IMR-90 (cell line): ENCODE measurements at regions not wholly inside any gene's neighbourhood (a gene's known extent, or its start where the extent isn't known, plus 50 kb on each side); places are given as distances from the start of the nearest gene placed in this dataset.

Experiments used
- ATAC-seq: fragments of 200-7000 bp; cut with Tn5 transposase; 2 replicates; pipeline ENCODE4 v1.9.1; 2020; ENCODE audit warnings: low read depth, mild to moderate bottlenecking, moderate library complexity
- BruUV-seq: library from RNA; stranded (reverse); fragments of 400-500 nt; replicated peaks from 2 replicates; lab custom pipeline; 2021; lab: Mats Ljungman, UMichigan
- CTCF ChIA-PET: fragments of 300-600 bp; formaldehyde crosslinking; extraction: SDS; loops from one replicate; lab custom pipeline; 2021; ENCODE audit warnings: antibody characterized with exemption; lab: Yijun Ruan, JAX
- POLR2A ChIA-PET: fragments of 300-600 bp; sonication (Branson Sonifier 250); formaldehyde crosslinking; loops from one replicate; lab custom pipeline; 2022; ENCODE audit warnings: antibody characterized with exemption; ENCODE audit not compliant: unreplicated experiment; lab: Charles Lee
- DNase-seq: peaks from one replicate; pipeline ENCODE4 v3.0.0; 2013
- H2AFZ ChIP-seq: replicated peaks from 2 replicates; pipeline ENCODE3; 2013; ENCODE audit warnings: low read length, mild to moderate bottlenecking; ENCODE audit not compliant: poor library complexity
- H2AK5ac ChIP-seq: 2 replicates; pipeline ENCODE4 v1.6.1; 2013; ENCODE audit warnings: low read depth, low read length, inconsistent platforms
- H2AK9ac ChIP-seq: replicated peaks from 2 replicates; pipeline ENCODE3; 2013; ENCODE audit warnings: mild to moderate bottlenecking, low read depth, low read length, moderate library complexity; ENCODE audit not compliant: poor library complexity
- H2BK120ac ChIP-seq: 2 replicates; pipeline ENCODE4 v1.6.1; 2013; ENCODE audit warnings: low read depth, low read length, inconsistent platforms
- H2BK15ac ChIP-seq: 3 replicates; pipeline ENCODE4 v1.6.1; 2013; ENCODE audit warnings: low read depth, low read length, inconsistent platforms
- H2BK20ac ChIP-seq: 2 replicates; pipeline ENCODE4 v1.6.1; 2013; ENCODE audit warnings: low read depth, mild to moderate bottlenecking, inconsistent platforms, low read length, moderate library complexity
- H2BK5ac ChIP-seq: 2 replicates; pipeline ENCODE4 v1.6.1; 2013; ENCODE audit warnings: mild to moderate bottlenecking, low read depth, low read length, inconsistent platforms; ENCODE audit not compliant: poor library complexity, severe bottlenecking
- H3K14ac ChIP-seq: replicated peaks from 2 replicates; pipeline ENCODE4 v1.6.1; 2013; ENCODE audit warnings: low read depth, low read length, inconsistent platforms
- H3K18ac ChIP-seq: 2 replicates; pipeline ENCODE4 v1.6.1; 2013; ENCODE audit warnings: low read depth, low read length, control low read depth
- H3K23ac ChIP-seq: 2 replicates; pipeline ENCODE4 v1.6.1; 2013; ENCODE audit warnings: low read depth, low read length, inconsistent platforms
- H3K27ac ChIP-seq: 2 replicates; pipeline ENCODE4 v1.5.1; 2013; ENCODE audit warnings: mild to moderate bottlenecking, control low read depth, low read length; ENCODE audit not compliant: insufficient read depth
- H3K27me3 ChIP-seq: 2 replicates; pipeline ENCODE4 v1.6.1; 2013; ENCODE audit warnings: low read length; ENCODE audit not compliant: control insufficient read depth, insufficient read depth
- H3K36me3 ChIP-seq: 2 replicates; pipeline ENCODE4 v1.6.1; 2013; ENCODE audit warnings: low read length, mixed read lengths; ENCODE audit not compliant: control insufficient read depth, insufficient read depth
- H3K4ac ChIP-seq: 2 replicates; pipeline ENCODE4 v1.6.1; 2013; ENCODE audit warnings: low read depth, low read length, inconsistent platforms
- H3K4me1 ChIP-seq: 2 replicates; pipeline ENCODE4 v1.6.1; 2013; ENCODE audit warnings: low read length, mixed read lengths; ENCODE audit not compliant: control insufficient read depth, insufficient read depth
- H3K4me2 ChIP-seq: 2 replicates; pipeline ENCODE4 v1.6.1; 2013; ENCODE audit warnings: low read depth, mild to moderate bottlenecking, control low read depth, low read length, moderate library complexity
- H3K4me3 ChIP-seq: 2 replicates; pipeline ENCODE4 v1.5.1; 2013; ENCODE audit warnings: low read depth, mild to moderate bottlenecking, control low read depth, low read length, moderate library complexity; ENCODE audit not compliant: insufficient read depth
- H3K56ac ChIP-seq: 2 replicates; pipeline ENCODE4 v1.6.1; 2013; ENCODE audit warnings: low read length, inconsistent platforms; ENCODE audit not compliant: insufficient read depth; ENCODE audit errors: extremely low read depth
- H3K79me1 ChIP-seq, 2 experiments: 2 replicates each; pipeline ENCODE4 v1.6.1; 2013; ENCODE audit warnings: low read length in 2 of 2, inconsistent platforms in 1 of 2, low read depth in 1 of 2
- H3K9ac ChIP-seq: 2 replicates; pipeline ENCODE4 v1.6.1; 2013; ENCODE audit warnings: low read depth, low read length, control low read depth
- H3K9me1 ChIP-seq: 2 replicates; pipeline ENCODE4 v1.6.1; 2013; ENCODE audit warnings: low read length, inconsistent platforms; ENCODE audit not compliant: insufficient read depth
- H3K9me3 ChIP-seq: 2 replicates; pipeline ENCODE4 v1.6.1; 2013; ENCODE audit warnings: low read length; ENCODE audit not compliant: control insufficient read depth, insufficient read depth
- H4K20me1 ChIP-seq: 2 replicates; pipeline ENCODE4 v1.6.1; 2013; ENCODE audit warnings: low read length, inconsistent platforms; ENCODE audit not compliant: insufficient read depth
- H4K5ac ChIP-seq: 2 replicates; pipeline ENCODE4 v1.6.1; 2013; ENCODE audit warnings: mild to moderate bottlenecking, low read depth, low read length, control low read depth
- H4K8ac ChIP-seq, 2 experiments: 2 replicates each; pipeline ENCODE4 v1.6.1; 2013; ENCODE audit warnings: low read depth in 2 of 2, low read length in 2 of 2, control low read depth in 1 of 2, inconsistent platforms in 1 of 2
- H4K91ac ChIP-seq: 2 replicates; pipeline ENCODE4 v1.6.1; 2013; ENCODE audit warnings: low read depth, low read length, inconsistent platforms; ENCODE audit not compliant: insufficient read depth
- BHLHE40 ChIP-seq: fragments of 150-350 bp; IDR thresholded peaks from 2 replicates; pipeline ENCODE4 v1.6.1; 2016; ENCODE audit warnings: mild to moderate bottlenecking, low read depth, low read length
- CEBPB ChIP-seq: IDR thresholded peaks from 2 replicates; pipeline ENCODE4 v1.6.1; 2012; ENCODE audit warnings: low read depth, low read length, improper control_type of control experiment
- CHD1 ChIP-seq: IDR thresholded peaks from 2 replicates; pipeline ENCODE4 v1.6.1; 2012; ENCODE audit warnings: low read depth, low read length, improper control_type of control experiment
- CTCF ChIP-seq: conservative IDR thresholded peaks from 2 replicates; pipeline ENCODE4 v1.5.1; 2012; ENCODE audit warnings: mild to moderate bottlenecking, low read depth, low read length, improper control_type of control experiment
- FOS ChIP-seq: fragments of 150-350 bp; IDR thresholded peaks from 2 replicates; pipeline ENCODE4 v1.6.1; 2016; ENCODE audit warnings: low read depth, low read length
- MAFK ChIP-seq: IDR thresholded peaks from 2 replicates; pipeline ENCODE4 v1.6.1; 2012; ENCODE audit warnings: low read depth, low read length, improper control_type of control experiment
- MAZ ChIP-seq: IDR thresholded peaks from 2 replicates; pipeline ENCODE4 v1.6.1; 2012; ENCODE audit warnings: low read depth, mild to moderate bottlenecking, low read length, improper control_type of control experiment, moderate library complexity, borderline replicate concordance
- MXI1 ChIP-seq: IDR thresholded peaks from 2 replicates; pipeline ENCODE4 v1.6.1; 2012; ENCODE audit warnings: low read depth, mild to moderate bottlenecking, low read length, moderate library complexity, borderline replicate concordance
- NFE2L2 ChIP-seq: fragments of 150-350 bp; IDR thresholded peaks from 2 replicates; pipeline ENCODE4 v1.6.1; 2016; ENCODE audit warnings: low read depth, mild to moderate bottlenecking, low read length
- POLR2A ChIP-seq: IDR thresholded peaks from 2 replicates; pipeline ENCODE4 v1.6.1; 2012; ENCODE audit warnings: mild to moderate bottlenecking, low read depth, low read length
- RAD21 ChIP-seq: IDR thresholded peaks from 2 replicates; pipeline ENCODE4 v1.6.1; 2012; ENCODE audit warnings: low read length, improper control_type of control experiment
- RCOR1 ChIP-seq: IDR thresholded peaks from 2 replicates; pipeline ENCODE4 v1.6.1; 2012; ENCODE audit warnings: mild to moderate bottlenecking, low read length, improper control_type of control experiment; ENCODE audit not compliant: insufficient replicate concordance
- RFX5 ChIP-seq: IDR thresholded peaks from 2 replicates; pipeline ENCODE4 v1.8.0; 2012; ENCODE audit warnings: low read depth, mild to moderate bottlenecking, low read length, moderate library complexity
- SMC3 ChIP-seq: fragments of 150-350 bp; IDR thresholded peaks from 2 replicates; pipeline ENCODE4 v1.6.1; 2016; ENCODE audit warnings: low read depth, mild to moderate bottlenecking, antibody characterized with exemption, low read length, moderate library complexity
- USF2 ChIP-seq: fragments of 150-350 bp; IDR thresholded peaks from 2 replicates; pipeline ENCODE4 v1.6.1; 2017; ENCODE audit warnings: mild to moderate bottlenecking, antibody characterized with exemption, low read length, low read depth
- WGBS, 2 experiments: methylation state at CpG; one replicate each; pipeline versions ENCODE4 v1.1.5 to v1.1.7; 2013; ENCODE audit warnings: missing lambda C conversion rate in 2 of 2; ENCODE audit not compliant: insufficient read length in 1 of 2; ENCODE audit errors: extremely low coverage in 2 of 2; 5-methylcytosine and 5-hydroxymethylcytosine counted together
- dilution Hi-C: fragments of 300-500 bp; cut with HindIII; formaldehyde crosslinking; loops from one replicate; pipeline ENCODE4 v1.14.3; 2018; ENCODE audit warnings: low sequenced_read_pairs; ENCODE audit not compliant: unreplicated experiment
- in situ Hi-C: fragments of 300-500 bp; cut with MboI; formaldehyde crosslinking; loops from 3 replicates; pipeline ENCODE4 v1.14.3; 2019; ENCODE audit warnings: low sequenced_read_pairs, inconsistent platforms, mixed read lengths
- intact Hi-C: fragments of 100-400 bp; cut with micrococcal nuclease; formaldehyde crosslinking; loops from 2 replicates; pipeline ENCODE4 v1.10.0; 2022
- TF ChIP-seq, protein P1 (sequence below): fragments of 150-350 bp; IDR thresholded peaks from 2 replicates; pipeline ENCODE4 v1.6.1; 2016; ENCODE audit warnings: low read depth, mild to moderate bottlenecking, low read length, moderate library complexity, borderline replicate concordance

DNA sequence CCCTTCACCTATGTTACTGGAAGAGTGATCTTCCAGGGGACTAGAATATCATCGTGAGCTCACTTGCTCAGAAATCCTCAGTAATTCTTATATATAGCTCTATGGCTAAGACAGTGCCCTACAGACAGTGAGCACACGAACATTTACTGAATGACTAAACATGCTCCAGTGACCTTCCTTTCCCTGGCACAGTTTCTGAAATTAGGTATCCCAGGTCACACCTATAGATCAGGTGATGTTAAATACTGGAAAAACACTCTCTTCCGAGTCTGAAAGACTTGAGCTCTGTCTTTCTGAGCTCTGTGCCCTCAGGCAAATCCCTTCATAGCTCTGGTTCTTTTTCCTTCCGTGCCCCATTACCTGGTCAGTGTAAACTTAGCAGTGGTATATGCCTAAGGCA, 239.4 kb upstream of the LRIG1 start:
- ATAC-seq (no peak), DNase-seq (no peak)
- Histone ChIP-seq H4K8ac (0 out of 4 replicates have a peak overlapping the region, but pooled peaks of 1 of the 2 experiments have one; percentile 35), H3K9ac (no peak overlapping the region), H3K18ac (no peak overlapping the region; the same call in 1 of the 2 replicates), H4K20me1 (no peaks in the 10 kb centered on the region), H2AFZ (no peak overlapping the region), H2AK9ac (no peak overlapping the region), H3K36me3 (no peaks in the 10 kb centered on the region), H2BK120ac (peak overlapping the region; percentile 37; the same call in 1 of the 2 replicates), H3K56ac (no peak overlapping the region), H3K9me1 (peaks cover 7% of the 10 kb centered on the region), H3K27me3 (no peaks in the 10 kb centered on the region), H3K79me1 (no peaks in the 10 kb centered on the region), H3K14ac (no peak overlapping the region; the same call in none of the 2 replicates), H2BK20ac (peak overlapping the region; percentile 80), H4K5ac (no peak overlapping the region), H3K9me3 (no peaks in the 10 kb centered on the region), H2BK15ac (peak overlapping the region; percentile 93; the same call in 1 of the 3 replicates), H3K4me3 (no peak overlapping the region), H3K4ac (peak overlapping the region; percentile 44), H2AK5ac (peak overlapping the region; percentile 72; the same call in 1 of the 2 replicates), H3K27ac (no peak overlapping the region), H3K4me2 (no peak overlapping the region), H2BK5ac (no peak overlapping the region), H4K91ac (peak overlapping the region; percentile 29), H3K23ac (no peak overlapping the region), H3K4me1 (peaks cover 9% of the 10 kb centered on the region)
- in situ Hi-C loops (no loop called here), dilution Hi-C loops (no loop called here), intact Hi-C loops (no loop called here)
- CTCF ChIA-PET, result interaction anchor here (1.2 kb wide), 1 partner anchor 8 kb away, joined by 3 read pairs; no protein-coding TSS in a partner anchor
- 100% methylated on average over 1 of the region's 4 CpGs; no CpG with 5 or more reads in 1 of the 2 experiments for WGBS, 2 experiments
- no TSS peak for BruUV-seq
- no peak for TF ChIP-seq FOS
- no peak for TF ChIP-seq RFX5
- no peak for TF ChIP-seq CEBPB
- no peak for TF ChIP-seq RAD21
- no peak for TF ChIP-seq MAFK
- no peak for TF ChIP-seq CHD1
- TF ChIP-seq, protein P1, sequence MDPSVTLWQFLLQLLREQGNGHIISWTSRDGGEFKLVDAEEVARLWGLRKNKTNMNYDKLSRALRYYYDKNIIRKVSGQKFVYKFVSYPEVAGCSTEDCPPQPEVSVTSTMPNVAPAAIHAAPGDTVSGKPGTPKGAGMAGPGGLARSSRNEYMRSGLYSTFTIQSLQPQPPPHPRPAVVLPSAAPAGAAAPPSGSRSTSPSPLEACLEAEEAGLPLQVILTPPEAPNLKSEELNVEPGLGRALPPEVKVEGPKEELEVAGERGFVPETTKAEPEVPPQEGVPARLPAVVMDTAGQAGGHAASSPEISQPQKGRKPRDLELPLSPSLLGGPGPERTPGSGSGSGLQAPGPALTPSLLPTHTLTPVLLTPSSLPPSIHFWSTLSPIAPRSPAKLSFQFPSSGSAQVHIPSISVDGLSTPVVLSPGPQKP, result no peak
- no peak for TF ChIP-seq MXI1
- no peak for TF ChIP-seq RCOR1
- no peak for TF ChIP-seq BHLHE40
- TF ChIP-seq SMC3, result no peak
- TF ChIP-seq NFE2L2, result no peak
- TF ChIP-seq POLR2A, result no peak
- TF ChIP-seq CTCF, result no peak
- no peak for TF ChIP-seq USF2
- TF ChIP-seq MAZ, result no peak
- POLR2A ChIA-PET, result no interaction called here
